ENCODE measurements at regions not wholly inside any gene's neighbourhood (a gene's known extent, or its start where the extent isn't known, plus 50 kb on each side); places are given as distances from the start of the nearest gene placed in this dataset.

DNA sequence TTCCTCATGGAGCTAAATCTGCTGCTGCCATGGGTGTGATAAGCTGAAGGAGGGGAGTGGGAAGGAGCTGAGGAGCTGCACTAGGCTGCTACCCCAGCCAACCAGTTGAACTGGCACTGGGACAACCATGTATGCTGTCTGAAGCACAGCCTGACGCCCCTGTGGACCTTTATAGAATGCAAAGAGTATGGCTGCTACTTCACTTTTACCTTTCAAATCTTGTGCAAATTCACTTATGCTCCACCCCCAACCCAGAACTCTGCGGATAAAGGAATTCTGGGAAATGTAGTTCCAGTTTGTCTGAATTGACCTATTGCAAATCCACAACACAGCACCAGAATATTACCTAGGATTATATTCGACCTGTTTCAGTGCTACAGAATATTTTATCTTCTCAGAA, 217.4 kb upstream of the SLC35B3 start (continued):
- TF ChIP-seq, protein P1, sequence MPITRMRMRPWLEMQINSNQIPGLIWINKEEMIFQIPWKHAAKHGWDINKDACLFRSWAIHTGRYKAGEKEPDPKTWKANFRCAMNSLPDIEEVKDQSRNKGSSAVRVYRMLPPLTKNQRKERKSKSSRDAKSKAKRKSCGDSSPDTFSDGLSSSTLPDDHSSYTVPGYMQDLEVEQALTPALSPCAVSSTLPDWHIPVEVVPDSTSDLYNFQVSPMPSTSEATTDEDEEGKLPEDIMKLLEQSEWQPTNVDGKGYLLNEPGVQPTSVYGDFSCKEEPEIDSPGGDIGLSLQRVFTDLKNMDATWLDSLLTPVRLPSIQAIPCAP (CRISPR knock-in tag; IDR thresholded peaks at IDR 0.05; ENCODE audit: low read depth) = no peak
- TF ChIP-seq, protein P2, sequence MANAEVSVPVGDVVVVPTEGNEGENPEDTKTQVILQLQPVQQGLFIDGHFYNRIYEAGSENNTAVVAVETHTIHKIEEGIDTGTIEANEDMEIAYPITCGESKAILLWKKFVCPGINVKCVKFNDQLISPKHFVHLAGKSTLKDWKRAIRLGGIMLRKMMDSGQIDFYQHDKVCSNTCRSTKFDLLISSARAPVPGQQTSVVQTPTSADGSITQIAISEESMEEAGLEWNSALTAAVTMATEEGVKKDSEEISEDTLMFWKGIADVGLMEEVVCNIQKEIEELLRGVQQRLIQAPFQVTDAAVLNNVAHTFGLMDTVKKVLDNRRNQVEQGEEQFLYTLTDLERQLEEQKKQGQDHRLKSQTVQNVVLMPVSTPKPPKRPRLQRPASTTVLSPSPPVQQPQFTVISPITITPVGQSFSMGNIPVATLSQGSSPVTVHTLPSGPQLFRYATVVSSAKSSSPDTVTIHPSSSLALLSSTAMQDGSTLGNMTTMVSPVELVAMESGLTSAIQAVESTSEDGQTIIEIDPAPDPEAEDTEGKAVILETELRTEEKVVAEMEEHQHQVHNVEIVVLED (CRISPR knock-in tag; IDR thresholded peaks at IDR 0.05; ENCODE audit: borderline replicate concordance) = no peak
- no peak for TF ChIP-seq KLF16 (CRISPR knock-in tag; IDR thresholded peaks at IDR 0.05)
- TF ChIP-seq ZNF607 (CRISPR knock-in tag; IDR thresholded peaks at IDR 0.05; ENCODE audit: borderline replicate concordance) = no peak
- no peak for TF ChIP-seq ZNF33A (CRISPR knock-in tag; IDR thresholded peaks at IDR 0.05; ENCODE audit: borderline replicate concordance)
- TF ChIP-seq SOX13 (IDR thresholded peaks at IDR 0.05) = no peak
- no peak for TF ChIP-seq SOX13 (CRISPR knock-in tag; conservative IDR thresholded peaks at IDR 0.05 in 1 of 2, IDR thresholded peaks at IDR 0.05 in 1 of 2)
- TF ChIP-seq, protein P3, sequence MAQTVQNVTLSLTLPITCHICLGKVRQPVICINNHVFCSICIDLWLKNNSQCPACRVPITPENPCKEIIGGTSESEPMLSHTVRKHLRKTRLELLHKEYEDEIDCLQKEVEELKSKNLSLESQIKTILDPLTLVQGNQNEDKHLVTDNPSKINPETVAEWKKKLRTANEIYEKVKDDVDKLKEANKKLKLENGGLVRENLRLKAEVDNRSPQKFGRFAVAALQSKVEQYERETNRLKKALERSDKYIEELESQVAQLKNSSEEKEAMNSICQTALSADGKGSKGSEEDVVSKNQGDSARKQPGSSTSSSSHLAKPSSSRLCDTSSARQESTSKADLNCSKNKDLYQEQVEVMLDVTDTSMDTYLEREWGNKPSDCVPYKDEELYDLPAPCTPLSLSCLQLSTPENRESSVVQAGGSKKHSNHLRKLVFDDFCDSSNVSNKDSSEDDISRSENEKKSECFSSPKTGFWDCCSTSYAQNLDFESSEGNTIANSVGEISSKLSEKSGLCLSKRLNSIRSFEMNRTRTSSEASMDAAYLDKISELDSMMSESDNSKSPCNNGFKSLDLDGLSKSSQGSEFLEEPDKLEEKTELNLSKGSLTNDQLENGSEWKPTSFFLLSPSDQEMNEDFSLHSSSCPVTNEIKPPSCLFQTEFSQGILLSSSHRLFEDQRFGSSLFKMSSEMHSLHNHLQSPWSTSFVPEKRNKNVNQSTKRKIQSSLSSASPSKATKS (CRISPR knock-in tag; IDR thresholded peaks at IDR 0.05) = no peak
- TF ChIP-seq THAP11 (CRISPR knock-in tag; IDR thresholded peaks at IDR 0.05) = peak; percentile 97
- no peak for TF ChIP-seq ZNF296 (CRISPR knock-in tag; conservative IDR thresholded peaks at IDR 0.05)
- TF ChIP-seq, protein P4, sequence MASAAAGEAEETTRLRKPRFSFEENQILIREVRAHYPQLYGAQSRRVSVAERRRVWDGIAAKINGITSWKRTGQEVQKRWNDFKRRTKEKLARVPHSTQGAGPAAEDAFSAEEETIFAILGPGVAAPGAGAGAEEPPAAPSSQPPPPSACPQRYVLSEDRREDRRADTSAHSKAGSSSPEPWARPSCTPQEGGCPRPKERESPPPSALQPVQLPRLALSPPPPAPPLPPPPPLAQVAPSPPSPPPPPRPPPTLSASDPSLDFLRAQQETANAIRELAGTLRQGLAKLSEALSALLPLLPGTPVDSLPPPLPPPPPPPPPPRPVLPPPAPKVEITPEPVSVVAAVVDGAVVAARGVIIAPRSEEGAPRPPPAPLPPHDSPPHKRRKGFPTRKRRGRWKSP (CRISPR knock-in tag; IDR thresholded peaks at IDR 0.05) = 0 out of 2 replicates have a peak, but pooled peaks have one; percentile 6
- TF ChIP-seq YEATS4 (CRISPR knock-in tag; IDR thresholded peaks at IDR 0.05; ENCODE audit: borderline replicate concordance) = no peak
- no peak for TF ChIP-seq THYN1 (CRISPR knock-in tag; IDR thresholded peaks at IDR 0.05; ENCODE audit: borderline replicate concordance, low read depth)
- TF ChIP-seq CENPT (CRISPR knock-in tag; IDR thresholded peaks at IDR 0.05; ENCODE audit: low read depth) = no peak
- no peak for TF ChIP-seq ZC3H4 (CRISPR knock-in tag; IDR thresholded peaks at IDR 0.05; ENCODE audit: borderline replicate concordance)
- no peak for TF ChIP-seq ZNF446 (CRISPR knock-in tag; IDR thresholded peaks at IDR 0.05)
- 0 out of 2 replicates have a peak, but pooled peaks have one; percentile 4 for TF ChIP-seq ZMYM4 (CRISPR knock-in tag; IDR thresholded peaks at IDR 0.05)
- TF ChIP-seq ZNF674 (CRISPR knock-in tag; IDR thresholded peaks at IDR 0.05; ENCODE audit: low read depth) = no peak
- peak; percentile 72 for TF ChIP-seq HCFC1 (IDR thresholded peaks at IDR 0.05; ENCODE audit: low read depth, low read length)
- TF ChIP-seq, protein P5, sequence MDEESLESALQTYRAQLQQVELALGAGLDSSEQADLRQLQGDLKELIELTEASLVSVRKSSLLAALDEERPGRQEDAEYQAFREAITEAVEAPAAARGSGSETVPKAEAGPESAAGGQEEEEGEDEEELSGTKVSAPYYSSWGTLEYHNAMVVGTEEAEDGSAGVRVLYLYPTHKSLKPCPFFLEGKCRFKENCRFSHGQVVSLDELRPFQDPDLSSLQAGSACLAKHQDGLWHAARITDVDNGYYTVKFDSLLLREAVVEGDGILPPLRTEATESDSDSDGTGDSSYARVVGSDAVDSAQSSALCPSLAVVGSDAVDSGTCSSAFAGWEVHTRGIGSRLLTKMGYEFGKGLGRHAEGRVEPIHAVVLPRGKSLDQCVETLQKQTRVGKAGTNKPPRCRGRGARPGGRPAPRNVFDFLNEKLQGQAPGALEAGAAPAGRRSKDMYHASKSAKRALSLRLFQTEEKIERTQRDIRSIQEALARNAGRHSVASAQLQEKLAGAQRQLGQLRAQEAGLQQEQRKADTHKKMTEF (CRISPR knock-in tag; IDR thresholded peaks at IDR 0.05) = no peak
- no peak for TF ChIP-seq YEATS2 (CRISPR knock-in tag; IDR thresholded peaks at IDR 0.05; ENCODE audit: borderline replicate concordance)
- no peak for TF ChIP-seq ZBTB26 (CRISPR knock-in tag; IDR thresholded peaks at IDR 0.05; ENCODE audit: borderline replicate concordance)
- no peak for TF ChIP-seq MIXL1 (CRISPR knock-in tag; IDR thresholded peaks at IDR 0.05)

Data from HepG2 (cell line).